ENCODE measurements at regions not wholly inside any gene's neighbourhood (a gene's known extent, or its start where the extent isn't known, plus 50 kb on each side); places are given as distances from the start of the nearest gene placed in this dataset.

- H3K4me2 ChIP-seq: no peak overlapping the region
- no peaks in the 10 kb centered on the region for H3K79me2 ChIP-seq (replicated peaks; ENCODE audit: insufficient read depth)
- no peak overlapping the region for H3K27ac Mint-ChIP-seq
These were observed 58.2 kb downstream of the ESM1 start for GRCh38 chr5:54927097-54927746.

More at GRCh38 chr5:54927097-54927746, 58.2 kb downstream of the ESM1 start:
- H3K27me3 ChIP-seq (ENCODE audit: insufficient read depth): no peaks in the 10 kb centered on the region
- no peaks in the 10 kb centered on the region for H3F3A ChIP-seq (replicated peaks; ENCODE audit: low read depth)
- no peak for DNase-seq (ENCODE audit: low spot score)
- TF ChIP-seq REST (IDR thresholded peaks at IDR 0.05; ENCODE audit: unreplicated experiment): no peak
- TF ChIP-seq STAT1 (IDR thresholded peaks at IDR 0.05; ENCODE audit: unreplicated experiment): no peak
- no peak for TF ChIP-seq NANOG (IDR thresholded peaks at IDR 0.05; ENCODE audit: borderline replicate concordance)
- no peak for TF ChIP-seq ZNF462 (CRISPR knock-in tag; IDR thresholded peaks at IDR 0.05)
- no peak for TF ChIP-seq CTCF (conservative IDR thresholded peaks at IDR 0.05; ENCODE audit: low read depth in 2 of 2)
- no peak for TF ChIP-seq POLR2AphosphoS5 (IDR thresholded peaks at IDR 0.05; ENCODE audit: low read depth)
- TF ChIP-seq ZNF114 (CRISPR knock-in tag; IDR thresholded peaks at IDR 0.05): no peak
- no peak for TF ChIP-seq CREB1 (CRISPR knock-in tag; IDR thresholded peaks at IDR 0.05; ENCODE audit: low read depth)
- no peak for TF ChIP-seq EZH2phosphoT487 (IDR thresholded peaks at IDR 0.05; ENCODE audit: unreplicated experiment)
- no peak for TF ChIP-seq ETS1 (IDR thresholded peaks at IDR 0.05)
- TF ChIP-seq ZNF331 (CRISPR knock-in tag; IDR thresholded peaks at IDR 0.05; ENCODE audit: low read depth): no peak
- TF ChIP-seq EZH2 (IDR thresholded peaks at IDR 0.05; ENCODE audit: low read depth, unreplicated experiment): no peak
- no peak for TF ChIP-seq JUNB (IDR thresholded peaks at IDR 0.05; ENCODE audit: unreplicated experiment)
- H4K20me1 ChIP-seq (replicated peaks; ENCODE audit: insufficient read depth): no peaks in the 10 kb centered on the region
- Mint-ChIP-seq H3K4me1 (no peaks in the 10 kb centered on the region), H3K27me3 (ENCODE audit: insufficient read depth, low read depth, poor library complexity) (no peaks in the 10 kb centered on the region), H3K4me3 (no peak overlapping the region), H3K9me3 (peaks cover 28% of the 10 kb centered on the region), H3K36me3 (ENCODE audit: low read depth) (no peaks in the 10 kb centered on the region; the same call in 2 of the 3 replicates)
- no peak overlapping the region for H3K27ac ChIP-seq (ENCODE audit: low read depth)
- H3K4me1 ChIP-seq (ENCODE audit: insufficient read depth): no peaks in the 10 kb centered on the region
- H3K4me3 ChIP-seq: no peak overlapping the region
- peaks cover 10% of the 10 kb centered on the region; the same call in 1 of the 2 replicates for H3K9me2 ChIP-seq (ENCODE audit: insufficient read depth)
- H2AFZ ChIP-seq: no peak overlapping the region
- ATAC-seq: no peak
- H3K36me3 ChIP-seq (ENCODE audit: insufficient read depth): no peaks in the 10 kb centered on the region

Data from GM23338 (cell line).